NB4 (cell line): ENCODE measurements at regions not wholly inside any gene's neighbourhood (a gene's known extent, or its start where the extent isn't known, plus 50 kb on each side); places are given as distances from the start of the nearest gene placed in this dataset.

ENCODE experiments used
- MYC ChIP-seq: IDR thresholded peaks from 2 replicates; pipeline ENCODE4 v1.6.1; 2011; ENCODE audit warnings: low read depth, low read length
- TF ChIP-seq, protein P1 (sequence below): IDR thresholded peaks from one replicate; pipeline ENCODE4 v1.5.1; 2012; ENCODE audit warnings: low read depth, low read length

DNA sequence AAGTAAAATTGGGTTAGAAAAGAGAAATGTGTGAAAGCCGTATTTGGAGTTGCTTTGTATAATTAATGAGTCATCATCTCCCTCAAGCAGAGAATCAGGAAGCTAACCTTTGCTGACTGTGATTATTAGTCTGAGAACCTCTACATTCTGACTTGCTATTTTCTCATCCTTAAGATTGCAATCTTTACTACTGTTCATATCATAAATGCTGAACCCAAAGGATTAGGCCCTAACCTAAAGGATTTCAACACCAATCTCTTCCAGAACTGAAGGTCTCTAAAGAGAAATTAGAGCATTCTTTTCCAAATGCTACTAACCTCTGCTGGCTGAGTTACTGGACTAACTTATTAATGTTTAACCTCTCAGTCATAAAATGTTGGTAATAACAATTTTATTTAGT, 538.1 kb upstream of the MEF2C start:
- TF ChIP-seq, protein P1, sequence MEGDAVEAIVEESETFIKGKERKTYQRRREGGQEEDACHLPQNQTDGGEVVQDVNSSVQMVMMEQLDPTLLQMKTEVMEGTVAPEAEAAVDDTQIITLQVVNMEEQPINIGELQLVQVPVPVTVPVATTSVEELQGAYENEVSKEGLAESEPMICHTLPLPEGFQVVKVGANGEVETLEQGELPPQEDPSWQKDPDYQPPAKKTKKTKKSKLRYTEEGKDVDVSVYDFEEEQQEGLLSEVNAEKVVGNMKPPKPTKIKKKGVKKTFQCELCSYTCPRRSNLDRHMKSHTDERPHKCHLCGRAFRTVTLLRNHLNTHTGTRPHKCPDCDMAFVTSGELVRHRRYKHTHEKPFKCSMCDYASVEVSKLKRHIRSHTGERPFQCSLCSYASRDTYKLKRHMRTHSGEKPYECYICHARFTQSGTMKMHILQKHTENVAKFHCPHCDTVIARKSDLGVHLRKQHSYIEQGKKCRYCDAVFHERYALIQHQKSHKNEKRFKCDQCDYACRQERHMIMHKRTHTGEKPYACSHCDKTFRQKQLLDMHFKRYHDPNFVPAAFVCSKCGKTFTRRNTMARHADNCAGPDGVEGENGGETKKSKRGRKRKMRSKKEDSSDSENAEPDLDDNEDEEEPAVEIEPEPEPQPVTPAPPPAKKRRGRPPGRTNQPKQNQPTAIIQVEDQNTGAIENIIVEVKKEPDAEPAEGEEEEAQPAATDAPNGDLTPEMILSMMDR = no peak
- no peak for TF ChIP-seq MYC
